SJSA1 (cell line): ENCODE measurements at regions not wholly inside any gene's neighbourhood (a gene's known extent, or its start where the extent isn't known, plus 50 kb on each side); places are given as distances from the start of the nearest gene placed in this dataset.

Experiments used
- DNase-seq, 2 experiments: peaks; one replicate each; pipeline ENCODE4 v3.0.0-alpha.2; 2015 to 2020; ENCODE audit warnings: low spot score in 2 of 2, low read depth in 1 of 2
- H3K27ac ChIP-seq: fragments of 250-450 bp; sonication (Bioruptor Pico); 2 replicates; pipeline ENCODE4 v1.5.1; 2020; ENCODE audit warnings: mild to moderate bottlenecking, moderate library complexity
- H3K27me3 ChIP-seq: fragments of 250-450 bp; sonication (Bioruptor Pico); replicated peaks from 2 replicates; pipeline ENCODE4 v1.5.1; 2020; ENCODE audit warnings: mild to moderate bottlenecking, moderate library complexity
- H3K36me3 ChIP-seq: fragments of 250-450 bp; sonication (Bioruptor Pico); 2 replicates; pipeline ENCODE4 v1.5.1; 2020; ENCODE audit warnings: mild to moderate bottlenecking
- H3K4me1 ChIP-seq: fragments of 250-450 bp; sonication (Bioruptor Pico); replicated peaks from 2 replicates; pipeline ENCODE4 v1.6.1; 2021; ENCODE audit warnings: mild to moderate bottlenecking
- H3K4me3 ChIP-seq: fragments of 250-450 bp; sonication (Bioruptor Pico); 2 replicates; pipeline ENCODE4 v1.5.1; 2020; ENCODE audit warnings: mild to moderate bottlenecking
- H3K9me3 ChIP-seq: fragments of 250-450 bp; sonication (Bioruptor Pico); replicated peaks from 2 replicates; pipeline ENCODE4 v1.5.1; 2020; ENCODE audit warnings: mild to moderate bottlenecking

- Histone ChIP-seq H3K9me3 (no peaks in the 10 kb centered on the region), H3K27ac (no peak overlapping the region), H3K36me3 (no peaks in the 10 kb centered on the region), H3K4me3 (no peak overlapping the region), H3K4me1 (peaks cover 25% of the 10 kb centered on the region), H3K27me3 (no peaks in the 10 kb centered on the region)
- DNase-seq = peak in 1 of 2 experiments; percentile 37
These were observed 261.4 kb upstream of the C2CD4B start for GRCh38 chr15:62426387-62426956.

- DNase-seq = peak in 1 of 2 experiments; percentile 16
- Histone ChIP-seq H3K36me3 (no peaks in the 10 kb centered on the region), H3K4me1 (peaks cover 25% of the 10 kb centered on the region), H3K4me3 (no peak overlapping the region), H3K27me3 (no peaks in the 10 kb centered on the region), H3K9me3 (no peaks in the 10 kb centered on the region), H3K27ac (no peak overlapping the region)
These were observed 263.2 kb upstream of the C2CD4B start for GRCh38 chr15:62428259-62428658.

- H3K4me1 ChIP-seq = peaks cover 25% of the 10 kb centered on the region
- H3K27me3 ChIP-seq = no peaks in the 10 kb centered on the region
- H3K4me3 ChIP-seq = no peak overlapping the region
- no peaks in the 10 kb centered on the region for H3K36me3 ChIP-seq
- H3K27ac ChIP-seq = no peak overlapping the region
- H3K9me3 ChIP-seq = no peaks in the 10 kb centered on the region
- DNase-seq = no peak
These were observed 263.9 kb upstream of the C2CD4B start for GRCh38 chr15:62428851-62429598.

DNA sequence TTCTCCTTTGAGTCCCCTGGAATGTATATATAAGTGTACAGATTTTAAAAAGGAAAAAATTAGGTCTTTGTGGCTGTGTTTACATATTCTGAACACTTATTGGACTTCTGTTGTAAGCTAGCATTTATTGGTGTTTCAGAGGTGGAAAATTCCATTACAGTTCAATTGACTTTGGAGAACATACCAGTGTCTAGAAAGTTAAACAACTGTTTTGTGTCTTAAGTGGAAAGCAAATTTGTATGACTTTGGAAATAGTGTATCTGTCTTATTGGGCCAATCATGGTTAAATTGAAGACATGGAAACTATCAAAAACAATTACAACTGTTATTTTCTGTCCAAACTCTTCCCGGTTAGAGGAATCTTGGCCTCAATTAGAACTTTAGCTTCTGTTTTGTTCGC is 265.0 kb upstream of the C2CD4B start:
- H3K9me3 ChIP-seq = no peaks in the 10 kb centered on the region
- DNase-seq = no peak
- H3K27ac ChIP-seq = no peak overlapping the region
- no peaks in the 10 kb centered on the region for H3K27me3 ChIP-seq
- H3K36me3 ChIP-seq = no peaks in the 10 kb centered on the region
- H3K4me3 ChIP-seq = no peak overlapping the region
- peaks cover 25% of the 10 kb centered on the region for H3K4me1 ChIP-seq

- peaks cover 25% of the 10 kb centered on the region for H3K4me1 ChIP-seq
- no peaks in the 10 kb centered on the region for H3K9me3 ChIP-seq
- H3K4me3 ChIP-seq = no peak overlapping the region
- H3K36me3 ChIP-seq = no peaks in the 10 kb centered on the region
- H3K27ac ChIP-seq = no peak overlapping the region
- DNase-seq = no peak
- no peaks in the 10 kb centered on the region for H3K27me3 ChIP-seq
These were observed 265.5 kb upstream of the C2CD4B start for GRCh38 chr15:62430552-62430951.

DNA sequence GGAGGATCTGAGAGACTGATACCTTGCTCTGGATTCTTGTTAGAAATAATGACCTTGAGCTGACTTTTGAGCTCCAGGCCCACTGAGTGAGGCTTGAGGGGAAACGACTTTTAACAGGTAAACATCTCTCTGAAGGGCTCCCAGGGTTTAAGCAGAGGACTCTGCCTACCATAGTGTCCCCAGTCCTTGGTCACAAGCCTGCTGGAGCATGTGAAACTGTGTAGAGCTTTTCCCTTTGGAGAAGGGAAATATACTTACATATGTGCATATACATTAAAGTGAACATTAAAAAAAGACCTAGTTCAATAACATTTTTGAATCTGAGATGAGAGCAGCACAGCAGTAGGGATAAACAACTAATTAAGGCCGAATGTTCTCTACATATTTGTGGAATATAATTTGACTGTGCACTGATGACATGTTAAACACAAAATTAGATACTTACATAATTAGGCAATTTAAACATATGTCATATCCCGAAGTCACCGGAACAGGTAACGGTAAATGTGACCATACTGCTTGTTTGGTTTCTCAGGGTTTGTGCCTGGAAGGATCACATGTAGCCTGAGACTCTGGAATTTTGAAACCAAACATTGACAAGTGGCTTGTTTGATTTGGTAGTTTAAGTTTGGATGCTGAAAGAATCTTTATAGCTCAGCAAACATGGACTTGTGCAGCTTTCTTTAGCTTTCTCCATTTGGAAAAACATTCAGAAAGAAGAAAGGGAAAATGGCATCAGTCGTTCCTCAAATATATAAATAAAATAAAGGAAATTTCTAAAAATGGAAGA is 266.1 kb upstream of the C2CD4B start:
- DNase-seq = no peak
- Histone ChIP-seq H3K9me3 (no peaks in the 10 kb centered on the region), H3K27ac (no peak overlapping the region), H3K36me3 (no peaks in the 10 kb centered on the region), H3K4me1 (peaks cover 19% of the 10 kb centered on the region), H3K4me3 (no peak overlapping the region), H3K27me3 (no peaks in the 10 kb centered on the region)

DNA sequence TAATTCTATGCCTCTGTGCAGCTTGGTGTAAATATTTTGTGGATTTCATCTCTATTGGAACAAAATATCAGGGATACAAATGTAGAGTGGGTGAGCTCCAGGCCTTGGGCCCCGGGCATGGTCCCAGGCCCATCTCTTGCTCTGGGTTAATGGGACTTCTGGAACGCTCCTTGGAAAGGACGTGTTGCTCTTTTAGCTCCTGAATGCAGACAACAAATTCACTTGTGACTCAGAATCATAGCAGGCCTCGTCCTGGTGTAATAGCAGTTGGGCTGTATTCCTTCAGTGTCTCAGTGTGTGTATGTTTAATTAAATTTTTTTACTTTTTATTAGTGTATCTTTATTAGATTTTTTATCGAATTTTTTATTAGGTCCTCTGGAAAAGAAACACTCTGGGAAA is 266.7 kb upstream of the C2CD4B start:
- Histone ChIP-seq H3K36me3 (no peaks in the 10 kb centered on the region), H3K9me3 (no peaks in the 10 kb centered on the region), H3K27me3 (no peaks in the 10 kb centered on the region), H3K4me1 (peaks cover 13% of the 10 kb centered on the region), H3K27ac (no peak overlapping the region), H3K4me3 (no peak overlapping the region)
- no peak for DNase-seq

DNA sequence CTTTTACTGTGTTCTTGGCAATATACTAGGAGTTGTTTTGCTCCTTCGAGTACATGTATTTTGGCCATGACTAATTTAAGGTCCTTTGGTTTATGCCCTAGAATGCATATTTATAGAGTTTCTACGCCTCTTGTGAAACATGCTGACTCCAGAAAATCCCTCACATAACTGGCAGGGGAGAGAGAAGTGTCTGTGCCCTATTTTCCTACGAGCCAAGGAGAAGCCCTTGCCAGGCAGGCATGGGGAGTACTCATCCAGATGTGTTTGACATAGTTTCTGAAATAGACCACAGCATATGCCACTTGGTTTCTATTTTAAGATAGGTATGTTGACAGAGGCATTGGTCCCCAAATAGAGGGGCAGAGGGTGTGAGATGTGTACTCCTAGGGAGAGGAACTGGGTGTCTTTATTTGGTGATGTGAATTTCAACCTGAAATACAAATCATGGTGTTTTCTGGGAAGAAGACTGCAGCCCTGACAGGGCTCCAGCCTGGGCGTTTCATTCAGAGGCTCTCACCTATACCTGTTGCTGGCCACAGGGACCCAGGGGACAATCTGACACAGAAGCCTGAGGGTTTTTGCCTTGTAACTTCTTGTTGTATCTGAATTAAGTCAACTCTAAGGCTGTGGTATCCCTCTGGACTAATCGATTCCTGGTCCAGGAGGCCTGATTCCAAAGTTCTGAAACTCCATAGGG is 267.8 kb upstream of the C2CD4B start:
- Histone ChIP-seq H3K4me1 (peaks cover 8% of the 10 kb centered on the region), H3K4me3 (no peak overlapping the region), H3K36me3 (no peaks in the 10 kb centered on the region), H3K9me3 (no peaks in the 10 kb centered on the region), H3K27me3 (no peaks in the 10 kb centered on the region), H3K27ac (no peak overlapping the region)
- DNase-seq = no peak

GRCh38 chr15:62436235-62436634 is 271.1 kb upstream of the C2CD4B start:
- no peaks in the 10 kb centered on the region for H3K9me3 ChIP-seq
- no peak for DNase-seq
- H3K4me3 ChIP-seq = no peak overlapping the region
- H3K27ac ChIP-seq = no peak overlapping the region
- H3K27me3 ChIP-seq = no peaks in the 10 kb centered on the region
- no peaks in the 10 kb centered on the region for H3K36me3 ChIP-seq
- no peaks in the 10 kb centered on the region for H3K4me1 ChIP-seq

DNA sequence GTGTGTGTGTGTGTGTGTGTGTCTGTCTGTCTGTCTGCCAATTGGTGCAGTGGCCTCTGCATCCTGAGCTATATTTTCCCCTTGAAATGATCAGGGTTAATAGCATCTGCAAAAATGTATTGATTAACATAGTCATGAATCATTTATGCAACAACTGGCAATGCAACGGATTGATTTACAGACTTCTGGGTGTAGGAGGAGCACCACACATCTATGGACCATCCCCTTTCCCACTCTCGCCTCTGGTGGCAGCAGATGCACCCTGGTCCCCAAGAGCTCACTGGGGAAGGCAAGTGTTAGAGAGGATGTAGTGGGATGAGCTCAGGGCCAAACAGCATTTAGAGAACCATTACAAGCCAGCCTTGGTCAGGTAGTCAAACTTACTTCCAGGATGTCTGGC is 272.7 kb upstream of the C2CD4B start:
- no peaks in the 10 kb centered on the region for H3K36me3 ChIP-seq
- H3K27ac ChIP-seq = no peak overlapping the region
- H3K27me3 ChIP-seq = no peaks in the 10 kb centered on the region
- no peak for DNase-seq
- no peaks in the 10 kb centered on the region for H3K9me3 ChIP-seq
- no peak overlapping the region for H3K4me3 ChIP-seq
- H3K4me1 ChIP-seq = no peaks in the 10 kb centered on the region

DNA sequence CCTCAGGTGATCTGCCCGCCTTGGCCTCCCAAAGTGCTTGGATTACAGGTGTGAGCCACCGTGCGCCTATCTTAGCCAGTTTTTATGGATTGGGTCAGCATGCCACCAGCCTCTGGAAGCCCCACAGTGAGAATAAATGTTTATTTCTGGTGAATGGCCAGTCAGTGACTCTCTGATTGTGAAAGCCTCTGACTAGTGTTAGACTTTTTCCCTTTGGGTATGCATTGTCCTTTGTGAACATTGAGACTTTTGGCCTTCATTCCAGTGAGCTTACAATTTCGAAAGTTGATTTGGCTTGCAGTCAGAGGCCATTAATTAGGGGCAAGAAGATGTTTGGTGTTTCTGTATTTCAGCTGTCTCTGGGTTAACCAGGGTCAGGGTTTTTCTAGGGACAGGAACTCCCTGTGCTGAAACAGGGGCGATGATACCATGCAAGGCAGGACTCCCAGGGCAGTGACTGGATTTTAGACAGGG is 274.5 kb upstream of the C2CD4B start:
- DNase-seq = no peak
- H3K27ac ChIP-seq = no peak overlapping the region
- no peak overlapping the region for H3K4me3 ChIP-seq
- H3K4me1 ChIP-seq = peaks cover 11% of the 10 kb centered on the region
- no peaks in the 10 kb centered on the region for H3K27me3 ChIP-seq
- H3K9me3 ChIP-seq = no peaks in the 10 kb centered on the region
- H3K36me3 ChIP-seq = no peaks in the 10 kb centered on the region

DNA sequence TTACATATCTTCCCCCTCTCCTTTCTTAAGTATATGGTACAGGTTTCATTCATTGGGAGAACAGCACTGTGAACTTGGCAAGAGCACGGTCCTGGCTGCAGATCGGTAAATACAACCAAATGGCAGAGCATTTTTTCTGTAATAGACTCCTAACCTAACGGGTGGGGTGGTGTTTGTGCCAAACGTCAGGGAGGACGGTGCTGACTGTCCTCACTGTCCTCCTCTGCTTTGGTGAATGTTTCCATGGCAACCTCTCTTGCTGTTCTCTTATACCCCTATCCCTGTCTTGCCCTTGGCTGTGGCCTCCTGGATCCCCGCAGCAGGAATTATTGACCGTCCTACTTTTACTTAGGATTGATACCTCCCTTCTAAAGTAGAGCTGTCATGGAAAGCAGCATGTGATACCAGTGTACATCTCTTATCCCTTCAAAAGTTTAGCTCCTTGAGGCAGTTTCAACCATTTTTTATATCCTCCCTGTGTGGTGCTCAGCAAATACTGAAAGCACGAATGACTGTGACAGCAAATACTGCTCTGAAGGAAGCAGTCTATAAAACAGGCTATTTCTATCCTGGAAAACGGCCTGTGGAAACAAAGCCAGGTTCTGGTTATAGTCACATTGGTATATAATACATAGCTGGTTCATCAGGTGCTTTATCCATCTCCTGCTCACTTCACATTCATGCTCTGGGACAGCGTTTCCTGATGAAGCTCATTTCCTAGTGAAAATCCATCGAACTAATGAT is 275.4 kb upstream of the C2CD4B start:
- DNase-seq = no peak
- peaks cover 21% of the 10 kb centered on the region for H3K4me1 ChIP-seq
- no peaks in the 10 kb centered on the region for H3K36me3 ChIP-seq
- H3K9me3 ChIP-seq = no peaks in the 10 kb centered on the region
- no peak overlapping the region for H3K27ac ChIP-seq
- H3K27me3 ChIP-seq = no peaks in the 10 kb centered on the region
- no peak overlapping the region for H3K4me3 ChIP-seq
